MM.1S (cell line): ENCODE measurements at regions not wholly inside any gene's neighbourhood (a gene's known extent, or its start where the extent isn't known, plus 50 kb on each side); places are given as distances from the start of the nearest gene placed in this dataset.

Experiments
- DNase-seq: peaks from one replicate; pipeline ENCODE4 v3.0.0-alpha.2; 2015
- H2AFZ ChIP-seq: fragments of 300-600 bp; sonication (generic); 2 replicates; pipeline ENCODE4 v1.6.0; 2016; ENCODE audit warnings: antibody characterized with exemption, low read length
- H3F3A ChIP-seq: fragments of 300-600 bp; sonication (generic); 2 replicates; pipeline ENCODE4 v1.6.1; 2016; ENCODE audit warnings: mild to moderate bottlenecking, antibody characterized with exemption, low read length, moderate library complexity, mixed read lengths; ENCODE audit not compliant: insufficient read depth
- H3K27ac ChIP-seq: fragments of 300-600 bp; sonication (generic); 2 replicates; pipeline ENCODE4 v1.5.1; 2016; ENCODE audit warnings: mild to moderate bottlenecking, low read length
- H3K27me3 ChIP-seq: fragments of 300-600 bp; sonication (generic); replicated peaks from 2 replicates; pipeline ENCODE4 v1.6.0; 2016; ENCODE audit warnings: low read length; ENCODE audit not compliant: insufficient read depth
- H3K36me3 ChIP-seq: fragments of 300-600 bp; sonication (generic); replicated peaks from 2 replicates; pipeline ENCODE4 v1.6.1; 2016; ENCODE audit warnings: mild to moderate bottlenecking, low read length, mixed read lengths; ENCODE audit not compliant: insufficient read depth
- H3K4me1 ChIP-seq: fragments of 300-600 bp; sonication (generic); 2 replicates; pipeline ENCODE4 v1.6.1; 2016; ENCODE audit warnings: low read length, mixed read lengths
- H3K4me2 ChIP-seq: fragments of 300-600 bp; sonication (generic); 2 replicates; pipeline ENCODE4 v1.6.0; 2016; ENCODE audit warnings: low read depth, low read length
- H3K4me3 ChIP-seq: fragments of 300-600 bp; sonication (generic); 2 replicates; pipeline ENCODE4 v1.5.1; 2016; ENCODE audit warnings: low read length, mixed read lengths
- H3K79me2 ChIP-seq: fragments of 300-600 bp; sonication (generic); 2 replicates; pipeline ENCODE4 v1.6.1; 2016; ENCODE audit warnings: mixed run types, low read length, mixed read lengths
- H3K9ac ChIP-seq: fragments of 300-600 bp; sonication (generic); 2 replicates; pipeline ENCODE4 v1.6.1; 2016; ENCODE audit warnings: low read length, mixed read lengths
- H3K9me2 ChIP-seq: fragments of 300-600 bp; sonication (generic); replicated peaks from 2 replicates; pipeline ENCODE4 v1.6.1; 2016; ENCODE audit warnings: mild to moderate bottlenecking, low read length, mixed read lengths; ENCODE audit not compliant: insufficient read depth
- H3K9me3 ChIP-seq: fragments of 300-600 bp; sonication (generic); replicated peaks from 2 replicates; pipeline ENCODE4 v1.6.1; 2016; ENCODE audit warnings: mild to moderate bottlenecking, low read length, mixed read lengths; ENCODE audit not compliant: insufficient read depth
- H4K20me1 ChIP-seq: fragments of 300-600 bp; sonication (generic); 2 replicates; pipeline ENCODE4 v1.6.1; 2016; ENCODE audit warnings: mild to moderate bottlenecking, low read length, moderate library complexity, mixed read lengths; ENCODE audit not compliant: insufficient read depth
- EZH2 ChIP-seq: fragments of 300-600 bp; sonication (generic); optimal IDR thresholded peaks from 2 replicates; pipeline ENCODE3; 2017; ENCODE audit warnings: low read depth, mild to moderate bottlenecking, antibody characterized with exemption, low read length, mixed read lengths
- EZH2phosphoT487 ChIP-seq: fragments of 300-600 bp; sonication (generic); IDR thresholded peaks from 2 replicates; pipeline ENCODE4 v1.6.1; 2018; ENCODE audit warnings: antibody characterized with exemption, low read length
- TF ChIP-seq, protein P1 (sequence below): fragments of 300-600 bp; sonication (generic); IDR thresholded peaks from 2 replicates; pipeline ENCODE4 v1.5.1; 2016; ENCODE audit warnings: antibody characterized with exemption, low read length, mixed read lengths

DNA sequence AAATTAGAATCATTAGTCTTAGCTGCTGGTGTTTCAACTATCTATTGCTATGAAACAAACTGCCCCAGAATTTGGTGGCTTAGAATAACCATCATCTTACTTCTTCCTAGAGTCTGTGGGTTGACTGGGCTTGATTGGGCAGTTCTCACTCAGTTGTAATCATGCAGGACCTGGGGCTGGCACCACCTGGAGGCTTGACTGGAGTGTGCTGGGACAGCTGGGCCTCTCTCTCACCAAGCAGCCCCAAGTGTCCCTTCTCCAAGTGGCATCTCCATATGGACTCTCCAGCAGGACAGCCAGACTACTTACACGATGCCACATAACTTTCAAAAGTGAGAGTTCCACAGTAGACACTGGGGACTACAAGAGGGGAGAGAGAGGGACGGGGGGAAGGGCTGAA lies 140.3 kb upstream of the ATP1B1 start:
- no peak overlapping the region for H2AFZ ChIP-seq
- no peak overlapping the region for H3K4me3 ChIP-seq
- no peaks in the 10 kb centered on the region for H3K79me2 ChIP-seq
- no peak overlapping the region for H3K27ac ChIP-seq
- DNase-seq = no peak
- no peaks in the 10 kb centered on the region for H3F3A ChIP-seq
- no peak overlapping the region for H3K4me2 ChIP-seq
- no peaks in the 10 kb centered on the region for H3K4me1 ChIP-seq
- H3K9ac ChIP-seq = no peak overlapping the region
- H3K9me2 ChIP-seq = no peaks in the 10 kb centered on the region
- H3K36me3 ChIP-seq = no peaks in the 10 kb centered on the region
- no peaks in the 10 kb centered on the region for H3K27me3 ChIP-seq
- no peaks in the 10 kb centered on the region for H4K20me1 ChIP-seq
- H3K9me3 ChIP-seq = no peaks in the 10 kb centered on the region
- TF ChIP-seq EZH2 = no peak
- TF ChIP-seq, protein P1, sequence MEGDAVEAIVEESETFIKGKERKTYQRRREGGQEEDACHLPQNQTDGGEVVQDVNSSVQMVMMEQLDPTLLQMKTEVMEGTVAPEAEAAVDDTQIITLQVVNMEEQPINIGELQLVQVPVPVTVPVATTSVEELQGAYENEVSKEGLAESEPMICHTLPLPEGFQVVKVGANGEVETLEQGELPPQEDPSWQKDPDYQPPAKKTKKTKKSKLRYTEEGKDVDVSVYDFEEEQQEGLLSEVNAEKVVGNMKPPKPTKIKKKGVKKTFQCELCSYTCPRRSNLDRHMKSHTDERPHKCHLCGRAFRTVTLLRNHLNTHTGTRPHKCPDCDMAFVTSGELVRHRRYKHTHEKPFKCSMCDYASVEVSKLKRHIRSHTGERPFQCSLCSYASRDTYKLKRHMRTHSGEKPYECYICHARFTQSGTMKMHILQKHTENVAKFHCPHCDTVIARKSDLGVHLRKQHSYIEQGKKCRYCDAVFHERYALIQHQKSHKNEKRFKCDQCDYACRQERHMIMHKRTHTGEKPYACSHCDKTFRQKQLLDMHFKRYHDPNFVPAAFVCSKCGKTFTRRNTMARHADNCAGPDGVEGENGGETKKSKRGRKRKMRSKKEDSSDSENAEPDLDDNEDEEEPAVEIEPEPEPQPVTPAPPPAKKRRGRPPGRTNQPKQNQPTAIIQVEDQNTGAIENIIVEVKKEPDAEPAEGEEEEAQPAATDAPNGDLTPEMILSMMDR = no peak

- no peak for TF ChIP-seq EZH2
- TF ChIP-seq, protein P1 = no peak
- no peak for TF ChIP-seq EZH2phosphoT487
- DNase-seq = no peak
- Histone ChIP-seq H3K36me3 (no peaks in the 10 kb centered on the region), H3K27ac (no peak overlapping the region), H4K20me1 (no peaks in the 10 kb centered on the region), H3F3A (no peaks in the 10 kb centered on the region), H3K4me1 (no peaks in the 10 kb centered on the region), H3K4me2 (no peak overlapping the region), H3K9me2 (no peaks in the 10 kb centered on the region), H3K9ac (no peak overlapping the region), H3K79me2 (no peaks in the 10 kb centered on the region), H3K4me3 (no peak overlapping the region), H2AFZ (no peak overlapping the region), H3K9me3 (no peaks in the 10 kb centered on the region), H3K27me3 (no peaks in the 10 kb centered on the region)
These were observed 139.9 kb upstream of the ATP1B1 start for GRCh38 chr1:168966636-168967035.

- TF ChIP-seq EZH2phosphoT487 (no peak), EZH2 (no peak)
- TF ChIP-seq, protein P1 = no peak
- no peaks in the 10 kb centered on the region for H3K36me3 ChIP-seq
- H3K27ac ChIP-seq = no peak overlapping the region
- no peaks in the 10 kb centered on the region for H3K4me1 ChIP-seq
- no peaks in the 10 kb centered on the region for H3F3A ChIP-seq
- no peak overlapping the region for H2AFZ ChIP-seq
- H3K79me2 ChIP-seq = no peaks in the 10 kb centered on the region
- no peaks in the 10 kb centered on the region for H3K9me3 ChIP-seq
- no peak overlapping the region for H3K4me3 ChIP-seq
- H3K9me2 ChIP-seq = no peaks in the 10 kb centered on the region
- H3K4me2 ChIP-seq = no peak overlapping the region
- H3K27me3 ChIP-seq = no peaks in the 10 kb centered on the region
- H4K20me1 ChIP-seq = no peaks in the 10 kb centered on the region
- DNase-seq = no peak
- H3K9ac ChIP-seq = no peak overlapping the region
These were observed 135.4 kb upstream of the ATP1B1 start for GRCh38 chr1:168970926-168971659.
